ENCODE measurements at regions not wholly inside any gene's neighbourhood (a gene's known extent, or its start where the extent isn't known, plus 50 kb on each side); places are given as distances from the start of the nearest gene placed in this dataset.

DNA sequence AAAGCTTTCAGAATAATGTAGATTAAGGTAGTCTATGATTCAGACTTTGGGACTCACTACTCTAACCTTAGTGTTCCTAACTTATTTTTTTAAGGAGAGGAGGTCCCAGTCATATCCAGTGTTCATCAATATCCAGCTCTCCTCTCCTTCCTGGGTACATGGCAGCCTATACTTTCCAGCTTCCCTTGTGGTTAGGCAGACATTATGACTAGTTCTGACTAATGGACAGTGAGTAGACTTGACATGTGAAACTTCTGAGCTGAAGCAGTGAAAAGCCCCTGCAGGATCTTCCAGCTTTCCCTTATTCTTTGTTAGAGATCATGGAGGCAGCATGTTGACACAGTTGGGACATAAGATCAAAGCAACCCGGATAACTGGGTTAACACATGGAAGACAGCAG, 144.2 kb downstream of the PTPRU start:
- TF ChIP-seq HMG20A (CRISPR knock-in tag; IDR thresholded peaks at IDR 0.05; ENCODE audit: borderline replicate concordance) (no peak), ZNF446 (CRISPR knock-in tag; IDR thresholded peaks at IDR 0.05) (no peak), ZNF670 (CRISPR knock-in tag; IDR thresholded peaks at IDR 0.05; ENCODE audit: borderline replicate concordance) (no peak), NAIF1 (CRISPR knock-in tag; IDR thresholded peaks at IDR 0.05; ENCODE audit: borderline replicate concordance) (no peak), ZSCAN30 (CRISPR knock-in tag; IDR thresholded peaks at IDR 0.05) (no peak), ELF3 (CRISPR knock-in tag; IDR thresholded peaks at IDR 0.05) (no peak), ZNF143 (CRISPR knock-in tag; IDR thresholded peaks at IDR 0.05) (no peak), IKZF4 (CRISPR knock-in tag; IDR thresholded peaks at IDR 0.05; ENCODE audit: borderline replicate concordance, low read depth, not compliant biosample characterization) (no peak), AGO2 (optimal IDR thresholded peaks at IDR 0.05; ENCODE audit: low read depth, low read length) (no peak), RORA (CRISPR knock-in tag; IDR thresholded peaks at IDR 0.05) (no peak), NR1H2 (CRISPR knock-in tag; IDR thresholded peaks at IDR 0.05; ENCODE audit: borderline replicate concordance, low read depth) (no peak)
- TF ChIP-seq, protein P1, sequence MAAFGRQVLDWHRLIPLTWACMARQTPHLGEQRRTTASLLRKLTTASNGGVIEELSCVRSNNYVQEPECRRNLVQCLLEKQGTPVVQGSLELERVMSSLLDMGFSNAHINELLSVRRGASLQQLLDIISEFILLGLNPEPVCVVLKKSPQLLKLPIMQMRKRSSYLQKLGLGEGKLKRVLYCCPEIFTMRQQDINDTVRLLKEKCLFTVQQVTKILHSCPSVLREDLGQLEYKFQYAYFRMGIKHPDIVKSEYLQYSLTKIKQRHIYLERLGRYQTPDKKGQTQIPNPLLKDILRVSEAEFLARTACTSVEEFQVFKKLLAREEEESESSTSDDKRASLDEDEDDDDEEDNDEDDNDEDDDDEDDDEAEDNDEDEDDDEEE (CRISPR knock-in tag; IDR thresholded peaks at IDR 0.05): no peak
- TF ChIP-seq, protein P2, sequence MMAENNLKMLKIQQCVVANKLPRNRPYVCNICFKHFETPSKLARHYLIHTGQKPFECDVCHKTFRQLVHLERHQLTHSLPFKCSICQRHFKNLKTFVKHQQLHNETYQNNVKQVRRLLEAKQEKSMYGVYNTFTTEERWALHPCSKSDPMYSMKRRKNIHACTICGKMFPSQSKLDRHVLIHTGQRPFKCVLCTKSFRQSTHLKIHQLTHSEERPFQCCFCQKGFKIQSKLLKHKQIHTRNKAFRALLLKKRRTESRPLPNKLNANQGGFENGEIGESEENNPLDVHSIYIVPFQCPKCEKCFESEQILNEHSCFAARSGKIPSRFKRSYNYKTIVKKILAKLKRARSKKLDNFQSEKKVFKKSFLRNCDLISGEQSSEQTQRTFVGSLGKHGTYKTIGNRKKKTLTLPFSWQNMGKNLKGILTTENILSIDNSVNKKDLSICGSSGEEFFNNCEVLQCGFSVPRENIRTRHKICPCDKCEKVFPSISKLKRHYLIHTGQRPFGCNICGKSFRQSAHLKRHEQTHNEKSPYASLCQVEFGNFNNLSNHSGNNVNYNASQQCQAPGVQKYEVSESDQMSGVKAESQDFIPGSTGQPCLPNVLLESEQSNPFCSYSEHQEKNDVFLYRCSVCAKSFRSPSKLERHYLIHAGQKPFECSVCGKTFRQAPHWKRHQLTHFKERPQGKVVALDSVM (CRISPR knock-in tag; IDR thresholded peaks at IDR 0.05): no peak
- no peak for ATAC-seq
- FAIRE-seq: no peak
- Histone ChIP-seq H2AFZ (ENCODE audit: low read length) (no peak overlapping the region), H3K36me3 (replicated peaks in 1 of 2; ENCODE audit: control insufficient read depth in 1 of 2, insufficient read depth in 2 of 2, low read length in 2 of 2) (no peaks in the 10 kb centered on the region), H3K27ac (ENCODE audit: extremely low read length, insufficient read depth, low read length) (no peak overlapping the region), H3K4me2 (ENCODE audit: low read depth, low read length) (no peak overlapping the region), H3K4me1 (ENCODE audit: insufficient read depth, low read length) (no peaks in the 10 kb centered on the region), H4K20me1 (ENCODE audit: insufficient read depth, low read length) (no peaks in the 10 kb centered on the region), H3K27me3 (ENCODE audit: control insufficient read depth in 1 of 2, insufficient read depth in 2 of 2, low read length in 2 of 2) (peaks cover 1 to 5% of the 10 kb centered on the region in 2 experiments; a peak in 2 of 5 replicates), H3K9me3 (ENCODE audit: low read length) (peaks cover 26% of the 10 kb centered on the region), H3K4me3 (replicated peaks in 1 of 3; ENCODE audit: insufficient read depth in 1 of 3, low read depth in 2 of 3, low read length in 3 of 3) (no peak overlapping the region), H3K79me2 (ENCODE audit: insufficient read depth, low read length) (no peaks in the 10 kb centered on the region), H3K9ac (ENCODE audit: insufficient read depth, low read depth, low read length) (no peak overlapping the region)
- BruUV-seq (replicated peaks): no TSS peak
- ChIA-PET POLR2A (no interaction called here), CTCF (ENCODE audit: low intra/inter-chr PET ratio, low total read pairs) (no interaction called here)
- in situ Hi-C loops (cut with HindIII; ENCODE audit: extremely low pct_ligation_motif_present, low pct_unique_long_range_greater_than_20kb) (loop anchor here (25.0 kb wide), 1 partner anchor 707 kb away; no protein-coding TSS in a partner anchor), intact Hi-C loops (cut with micrococcal nuclease; ENCODE audit: unreplicated experiment) (no loop called here)
- 0% methylated on average over 1 of the region's 1 CpG for WGBS (ENCODE audit: low lambda C conversion rate)
- no peak for DNase-seq (ENCODE audit: low spot score)
